Caki2 (cell line): ENCODE measurements at regions not wholly inside any gene's neighbourhood (a gene's known extent, or its start where the extent isn't known, plus 50 kb on each side); places are given as distances from the start of the nearest gene placed in this dataset.

Source experiments
- DNase-seq: peaks from one replicate; pipeline ENCODE4 v3.0.0-alpha.2; 2015; ENCODE audit warnings: low read depth
- in situ Hi-C: cut with HindIII; loops from 2 replicates; pipeline ENCODE4 v1.10.0; 2016; ENCODE audit warnings: low sequenced_read_pairs, low pct_unique_long_range_greater_than_20kb, mixed read lengths

DNA sequence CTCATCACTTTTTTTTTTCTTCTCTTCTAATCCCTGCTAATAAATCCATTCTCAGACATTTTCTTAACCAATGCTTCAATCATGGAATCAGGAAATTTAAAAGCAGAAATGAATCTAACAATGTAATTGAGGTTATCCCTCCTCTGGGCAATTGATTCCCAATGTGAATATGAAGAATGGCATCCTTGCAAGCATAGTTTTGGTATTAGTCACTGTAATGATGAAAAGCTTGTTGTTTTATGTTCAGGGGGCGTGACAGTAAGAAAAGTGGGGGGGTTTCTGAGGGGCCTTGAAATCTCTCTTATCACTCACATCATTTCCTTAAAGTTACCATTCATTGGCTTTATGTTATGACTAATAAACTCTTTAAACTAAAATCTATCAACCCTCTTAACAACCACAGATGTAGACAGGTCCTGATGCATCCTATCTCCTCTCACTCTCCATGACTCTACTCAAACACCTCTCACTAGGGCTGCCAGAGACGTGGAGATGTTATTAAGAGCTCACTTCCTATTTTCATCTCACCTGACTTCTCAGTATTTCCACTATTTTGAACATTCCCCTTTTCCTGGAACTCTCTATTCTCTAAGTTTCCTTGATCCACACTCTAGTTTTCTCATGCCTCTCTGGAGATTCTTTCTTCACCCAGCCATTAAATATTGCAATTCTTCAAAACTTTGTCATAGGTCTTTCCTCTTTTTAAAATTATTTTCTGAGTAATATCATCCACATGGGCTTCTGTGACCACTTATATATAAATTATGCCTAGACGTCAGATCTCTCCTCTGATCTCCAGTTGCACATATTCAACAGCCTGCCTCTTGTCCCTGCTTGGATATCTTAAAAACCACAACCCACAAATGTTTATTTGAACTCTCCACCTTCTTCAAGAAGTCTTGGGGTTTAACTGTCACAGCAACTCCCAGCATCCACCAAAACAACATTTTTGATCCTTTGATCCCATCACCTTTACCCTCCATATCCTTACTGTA lies 332.9 kb downstream of the CDH2 start:
- peak; percentile 86 for DNase-seq
- in situ Hi-C loops: no loop called here

DNA sequence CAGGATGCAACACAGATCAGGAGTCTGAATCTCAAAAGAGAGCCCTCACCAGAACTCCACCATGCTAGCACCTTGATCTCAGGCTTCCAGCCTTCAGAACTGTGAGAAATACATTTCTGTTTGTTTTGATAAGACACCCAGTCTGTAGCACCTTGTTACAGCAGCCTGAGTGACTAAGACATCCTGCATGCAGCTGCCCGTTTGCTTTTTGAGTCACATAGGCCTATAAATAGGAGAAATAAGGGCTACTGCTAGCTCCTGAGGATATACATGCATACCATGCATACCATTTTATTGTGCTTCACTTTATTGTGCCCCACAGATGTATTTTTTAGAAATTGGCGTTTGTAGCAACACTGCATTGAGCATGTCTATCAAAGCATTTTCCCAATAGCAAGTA lies 337.8 kb downstream of the CDH2 start:
- in situ Hi-C loops: no loop called here

DNA sequence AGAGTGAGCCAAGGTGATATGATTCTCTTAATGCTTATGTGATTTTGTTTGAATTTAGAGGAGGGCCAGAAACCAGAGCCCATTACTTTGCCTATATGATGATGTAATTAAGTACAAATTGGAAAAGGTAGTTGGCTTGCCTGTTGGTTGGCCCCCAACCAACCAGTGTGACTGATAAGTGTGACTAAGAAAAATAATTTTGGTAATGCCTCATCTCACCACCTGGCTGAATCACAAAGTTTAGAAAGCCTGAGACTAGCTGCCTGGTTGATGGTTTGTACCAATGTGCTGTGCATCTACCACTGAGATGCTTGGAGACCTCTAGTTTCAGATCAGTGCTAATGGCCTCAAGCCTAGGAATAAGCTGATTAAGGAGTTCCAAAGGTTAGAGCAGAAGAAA lies 338.7 kb downstream of the CDH2 start:
- in situ Hi-C loops: no loop called here
- DNase-seq: peak; percentile 14

More for the DNA sequence above, 337.8 kb downstream of the CDH2 start:
- DNase-seq: peak; percentile 63

DNA sequence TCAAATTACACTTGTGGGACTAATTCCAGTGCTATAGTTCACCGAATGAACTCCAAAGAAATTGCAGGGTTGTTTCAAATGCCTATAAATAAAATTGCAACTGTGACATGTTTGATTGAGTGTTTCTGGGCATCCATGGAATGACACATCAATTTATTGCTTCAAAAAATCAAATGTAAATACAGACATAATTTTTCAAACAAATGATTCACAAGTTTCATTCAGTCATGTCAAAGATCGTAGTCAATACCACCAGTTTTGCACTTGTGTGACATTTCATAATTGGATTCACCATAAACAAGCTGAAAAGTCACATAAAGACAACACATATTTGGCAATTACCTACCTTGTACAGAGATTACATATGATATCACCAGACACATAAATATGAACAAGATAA lies 350.8 kb downstream of the CDH2 start:
- in situ Hi-C loops: no loop called here

GRCh38 chr18:27825689-27826088 lies 351.2 kb downstream of the CDH2 start:
- DNase-seq: no peak
- in situ Hi-C loops: no loop called here

More for the DNA sequence above, 350.8 kb downstream of the CDH2 start:
- no peak for DNase-seq

DNA sequence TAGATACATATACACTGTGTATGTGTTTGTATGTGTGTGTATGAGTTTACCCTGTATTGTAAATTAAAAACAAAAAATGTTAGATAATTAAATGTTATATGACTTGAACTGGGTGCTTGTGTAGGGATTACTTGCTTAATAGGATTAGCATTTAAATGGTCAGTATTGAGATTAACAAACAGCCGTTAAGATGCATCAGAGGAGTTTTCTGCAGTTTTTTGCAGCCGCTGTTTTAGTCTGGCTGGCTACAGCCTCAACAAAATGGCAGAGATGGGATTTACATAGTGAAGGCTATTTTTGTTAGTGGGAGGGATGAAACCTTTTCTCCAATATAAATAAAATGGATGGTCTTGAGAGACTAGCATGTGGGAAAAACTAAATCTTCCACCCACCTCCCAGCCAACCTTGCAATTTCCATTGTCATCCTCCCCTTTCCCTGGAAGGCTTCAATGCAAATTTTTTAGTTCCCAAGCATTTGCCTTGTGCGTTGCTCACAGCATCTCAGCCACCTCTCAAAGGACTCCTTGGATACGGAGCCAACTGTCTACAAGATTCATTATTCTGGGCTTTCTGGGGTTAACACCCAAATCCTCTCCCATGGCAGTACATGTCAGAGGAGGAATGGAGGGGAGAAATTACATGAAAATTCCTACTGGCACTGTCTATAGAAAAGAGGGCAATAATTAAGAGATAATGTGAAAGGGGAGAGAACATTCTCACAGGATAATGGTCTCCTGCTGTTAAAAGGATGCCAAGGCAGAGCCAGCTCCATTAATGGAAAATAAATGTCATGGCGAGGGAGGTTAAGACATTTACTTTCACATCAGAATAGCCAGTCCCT lies 351.9 kb downstream of the CDH2 start:
- in situ Hi-C loops: no loop called here
- DNase-seq: no peak

DNA sequence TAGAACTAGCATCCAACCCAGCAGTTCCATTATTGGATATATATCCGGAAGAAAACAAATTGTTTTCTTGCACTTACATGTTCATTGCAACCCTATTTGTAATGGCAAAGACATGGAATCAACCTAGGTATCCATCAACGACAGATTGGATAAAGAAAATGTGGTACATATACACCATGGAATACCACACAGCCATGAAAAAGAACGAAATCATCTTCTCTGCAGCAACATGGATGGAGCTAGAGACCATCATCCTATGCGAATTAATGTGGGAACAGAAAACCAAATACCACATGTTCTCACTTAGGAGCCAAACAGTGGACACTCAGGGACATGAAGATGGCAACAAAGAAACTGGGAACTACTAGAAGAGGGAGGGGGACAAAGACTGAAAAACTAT lies 352.7 kb downstream of the CDH2 start:
- in situ Hi-C loops: no loop called here
- DNase-seq: no peak

- DNase-seq: no peak
- in situ Hi-C loops: no loop called here
Measured at GRCh38 chr18:27823053-27823452, 353.9 kb downstream of the CDH2 start.

- in situ Hi-C loops: no loop called here
Measured at GRCh38 chr18:27808683-27809082, 368.2 kb downstream of the CDH2 start.

GRCh38 chr18:27803957-27804356 lies 373.0 kb downstream of the CDH2 start:
- no peak for DNase-seq
- in situ Hi-C loops: no loop called here

More at GRCh38 chr18:27808683-27809082, 368.2 kb downstream of the CDH2 start:
- no peak for DNase-seq

DNA sequence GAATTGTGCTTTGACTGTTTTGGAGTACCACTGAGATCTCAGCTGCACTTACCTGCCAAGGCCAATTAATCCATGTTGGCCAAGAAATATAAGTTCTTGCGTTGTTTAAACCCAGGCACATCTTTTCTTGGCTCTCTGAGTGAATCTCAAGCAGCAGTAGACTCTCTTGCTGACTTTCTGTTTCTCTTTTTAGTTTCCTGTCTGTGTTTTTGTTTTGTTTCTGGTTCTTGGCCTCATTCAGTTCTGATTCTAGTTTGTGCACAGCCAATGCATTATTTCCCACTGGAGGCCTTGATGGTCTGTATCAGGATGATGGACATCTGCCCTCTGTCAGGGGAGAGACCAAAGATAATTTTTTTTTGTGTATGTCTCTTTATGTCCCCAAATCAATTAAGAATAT lies 379.4 kb downstream of the CDH2 start:
- no peak for DNase-seq
- in situ Hi-C loops: no loop called here

- DNase-seq: no peak
- in situ Hi-C loops: no loop called here
Measured at GRCh38 chr18:27794181-27794926, 382.6 kb downstream of the CDH2 start.

- in situ Hi-C loops: no loop called here
- no peak for DNase-seq
Measured at GRCh38 chr18:27793013-27793785, 383.7 kb downstream of the CDH2 start.

DNA sequence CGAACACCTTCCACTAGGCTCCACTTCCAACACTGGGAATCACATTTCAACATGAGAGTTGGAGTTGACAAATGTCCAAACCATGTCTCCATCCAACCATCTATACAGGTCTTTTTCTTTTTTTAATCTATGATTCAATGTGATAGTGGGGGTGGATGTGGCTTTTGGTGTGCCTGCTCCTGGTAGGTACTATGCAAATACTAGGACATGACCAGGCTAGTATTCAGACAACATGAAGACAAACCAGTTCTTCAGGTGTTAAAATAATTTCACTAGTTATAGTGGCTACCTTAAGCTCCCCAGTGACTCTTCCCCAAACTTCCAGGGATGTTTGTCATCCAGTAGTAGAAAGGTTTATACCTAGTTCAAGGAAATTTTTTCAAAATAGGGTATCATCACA lies 387.5 kb downstream of the CDH2 start:
- no peak for DNase-seq
- in situ Hi-C loops: no loop called here

GRCh38 chr18:27787547-27787946 lies 389.4 kb downstream of the CDH2 start:
- in situ Hi-C loops: no loop called here
- no peak for DNase-seq

DNA sequence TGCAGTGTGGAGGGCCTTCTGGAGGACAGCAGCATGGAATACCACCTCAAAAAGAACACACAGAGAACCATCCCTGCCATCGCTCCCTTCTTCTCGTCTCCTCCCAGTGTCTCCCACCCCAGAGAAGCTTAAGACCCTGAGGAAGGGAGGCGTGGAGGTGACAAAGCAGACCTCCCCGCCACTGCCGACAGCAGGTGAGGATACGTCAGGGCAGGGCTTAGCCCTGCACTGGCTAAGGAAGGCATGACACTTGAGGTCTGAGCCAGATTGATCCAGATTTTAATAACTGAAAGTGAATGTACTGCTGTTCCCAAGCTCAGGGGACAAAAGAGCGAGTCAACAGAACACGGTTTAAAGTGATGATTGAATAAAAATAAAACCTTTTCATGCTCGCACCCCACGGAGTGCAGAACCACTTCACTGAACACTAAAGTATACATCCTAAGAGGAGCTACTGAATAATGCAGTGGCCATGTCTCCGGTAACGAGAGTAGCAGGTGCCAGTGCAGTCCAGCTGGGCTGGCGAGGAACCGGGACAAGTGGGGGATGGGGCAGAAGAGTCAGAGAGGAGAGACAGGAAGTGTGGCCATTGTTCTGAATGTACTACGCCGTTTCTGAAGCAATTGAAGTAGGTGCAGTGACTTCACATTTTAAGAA lies 391.0 kb downstream of the CDH2 start:
- in situ Hi-C loops: no loop called here

DNA sequence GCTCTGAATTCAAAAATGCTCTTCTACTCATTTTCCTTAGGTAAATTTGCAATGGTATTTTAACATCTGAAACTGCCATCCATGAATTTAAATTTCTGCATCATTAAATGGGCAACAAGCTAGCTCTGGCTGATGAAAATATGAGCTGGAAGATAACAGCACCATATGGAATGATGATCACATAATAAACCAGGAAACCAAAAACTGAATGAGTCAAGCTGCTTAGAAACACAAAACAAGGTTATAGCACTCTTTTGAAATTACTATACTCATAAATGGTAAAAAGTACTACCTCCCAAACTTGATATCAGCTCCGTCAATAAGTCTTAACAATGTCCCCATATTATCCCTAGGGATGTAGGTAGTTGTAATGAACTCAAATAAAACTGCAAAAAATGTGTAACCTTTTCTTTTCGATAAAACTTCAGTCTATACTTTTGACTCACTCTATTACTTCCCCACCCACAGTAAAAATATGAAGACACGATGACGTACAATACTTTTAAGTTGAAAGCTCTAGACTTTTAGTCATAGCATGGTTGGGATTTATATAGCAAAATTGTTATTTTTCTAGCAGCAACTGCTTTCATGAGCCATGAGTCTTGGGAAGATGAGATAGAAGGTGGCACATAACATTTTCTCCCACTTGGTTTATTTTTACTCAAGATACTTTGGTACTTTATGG lies 396.7 kb downstream of the CDH2 start:
- in situ Hi-C loops: no loop called here

More for the DNA sequence above, 391.0 kb downstream of the CDH2 start:
- DNase-seq: no peak

More for the DNA sequence above, 396.7 kb downstream of the CDH2 start:
- no peak for DNase-seq
